Mesendoderm (in vitro differentiated cells): ENCODE measurements at regions not wholly inside any gene's neighbourhood (a gene's known extent, or its start where the extent isn't known, plus 50 kb on each side); places are given as distances from the start of the nearest gene placed in this dataset.

Experiments
- DNase-seq: peaks from one replicate; pipeline ENCODE4 v3.0.0; 2013
- H2AK5ac ChIP-seq: 2 replicates; pipeline ENCODE4 v1.6.1; 2013; ENCODE audit warnings: low read length, inconsistent platforms
- H2BK120ac ChIP-seq: 2 replicates; pipeline ENCODE4 v1.6.1; 2013; ENCODE audit warnings: low read depth, mild to moderate bottlenecking, low read length, moderate library complexity, mixed read lengths
- H2BK15ac ChIP-seq: replicated peaks from 2 replicates; pipeline ENCODE4 v1.6.1; 2013; ENCODE audit warnings: low read depth, mild to moderate bottlenecking, moderate library complexity
- H2BK5ac ChIP-seq: 2 replicates; pipeline ENCODE4 v1.6.1; 2013; ENCODE audit warnings: low read length, inconsistent platforms
- H3K18ac ChIP-seq: 2 replicates; pipeline ENCODE4 v1.6.1; 2013; ENCODE audit warnings: mild to moderate bottlenecking, low read length, mixed read lengths
- H3K23ac ChIP-seq: one replicate; pipeline ENCODE4 v1.6.1; 2013; ENCODE audit warnings: low read length
- H3K27ac ChIP-seq: 2 replicates; pipeline ENCODE4 v1.5.1; 2013; ENCODE audit warnings: low read depth, mild to moderate bottlenecking, inconsistent platforms, low read length, moderate library complexity
- H3K27me3 ChIP-seq: 2 replicates; pipeline ENCODE4 v1.6.1; 2013; ENCODE audit warnings: low read length, control low read depth, mild to moderate bottlenecking, inconsistent platforms; ENCODE audit not compliant: insufficient read depth, poor library complexity
- H3K36me3 ChIP-seq: 2 replicates; pipeline ENCODE4 v1.6.1; 2013; ENCODE audit warnings: low read length, inconsistent platforms; ENCODE audit not compliant: control insufficient read depth, insufficient read depth
- H3K4ac ChIP-seq: one replicate; pipeline ENCODE4 v1.6.1; 2013; ENCODE audit warnings: low read depth, mild to moderate bottlenecking, low read length, moderate library complexity
- H3K4me1 ChIP-seq: 2 replicates; pipeline ENCODE4 v1.6.1; 2013; ENCODE audit warnings: low read depth, low read length, inconsistent platforms; ENCODE audit not compliant: control insufficient read depth
- H3K4me2 ChIP-seq: 2 replicates; pipeline ENCODE4 v1.6.1; 2013; ENCODE audit warnings: low read length
- H3K4me3 ChIP-seq: 2 replicates; pipeline ENCODE4 v1.5.1; 2013; ENCODE audit warnings: mild to moderate bottlenecking, low read length
- H3K56ac ChIP-seq: one replicate; pipeline ENCODE4 v1.6.1; 2013; ENCODE audit warnings: low read length
- H3K79me1 ChIP-seq: 2 replicates; pipeline ENCODE4 v1.6.1; 2013; ENCODE audit warnings: low read length, inconsistent platforms
- H3K79me2 ChIP-seq: 2 replicates; pipeline ENCODE4 v1.6.1; 2013; ENCODE audit warnings: mild to moderate bottlenecking, low read length; ENCODE audit not compliant: control insufficient read depth, insufficient read depth
- H3K9ac ChIP-seq: 2 replicates; pipeline ENCODE4 v1.6.1; 2013; ENCODE audit warnings: low read length, inconsistent platforms
- H4K5ac ChIP-seq: one replicate; pipeline ENCODE4 v1.6.1; 2013; ENCODE audit warnings: low read length
- H4K8ac ChIP-seq: one replicate; pipeline ENCODE4 v1.6.1; 2013; ENCODE audit warnings: low read depth, mild to moderate bottlenecking, control low read depth, low read length, moderate library complexity
- WGBS: extraction: QIAGEN DNeasy Blood & Tissue Kit; methylation state at CpG from one replicate; pipeline ENCODE4 v1.1.7; 2013; ENCODE audit warnings: low lambda C conversion rate, missing lambda C conversion rate; ENCODE audit not compliant: insufficient coverage; ENCODE audit errors: extremely low coverage; 5-methylcytosine and 5-hydroxymethylcytosine counted together

- no peak overlapping the region for H3K4me3 ChIP-seq
- no peak overlapping the region for H2BK5ac ChIP-seq
- H2BK15ac ChIP-seq: no peak overlapping the region
- no peak for DNase-seq
- no peak overlapping the region for H3K23ac ChIP-seq
- no CpG with 5 or more reads among the region's 3 CpGs for WGBS
- no peak overlapping the region for H3K9ac ChIP-seq
- no peaks in the 10 kb centered on the region for H3K79me1 ChIP-seq
- H3K4me1 ChIP-seq: no peaks in the 10 kb centered on the region
- H2AK5ac ChIP-seq: no peak overlapping the region
- no peaks in the 10 kb centered on the region for H3K79me2 ChIP-seq
- H3K4me2 ChIP-seq: no peak overlapping the region
- no peak overlapping the region for H3K27ac ChIP-seq
- H3K27me3 ChIP-seq: no peaks in the 10 kb centered on the region
- H3K56ac ChIP-seq: no peak overlapping the region
- H4K8ac ChIP-seq: no peak overlapping the region
- H3K4ac ChIP-seq: no peak overlapping the region
- no peak overlapping the region for H2BK120ac ChIP-seq
- H3K36me3 ChIP-seq: no peaks in the 10 kb centered on the region
- H4K5ac ChIP-seq: no peak overlapping the region
- H3K18ac ChIP-seq: no peak overlapping the region
Observed at GRCh38 chr7:119711104-119711503, 561.9 kb upstream of the KCND2 start.

- Histone ChIP-seq H3K79me1 (no peaks in the 10 kb centered on the region), H3K4me1 (no peaks in the 10 kb centered on the region), H3K4ac (no peak overlapping the region), H4K8ac (no peak overlapping the region), H3K79me2 (no peaks in the 10 kb centered on the region), H4K5ac (no peak overlapping the region), H3K23ac (no peak overlapping the region), H3K27ac (no peak overlapping the region), H2AK5ac (no peak overlapping the region), H3K18ac (no peak overlapping the region), H3K56ac (no peak overlapping the region), H2BK5ac (no peak overlapping the region), H3K9ac (no peak overlapping the region), H3K27me3 (no peaks in the 10 kb centered on the region), H2BK120ac (no peak overlapping the region), H2BK15ac (no peak overlapping the region), H3K36me3 (no peaks in the 10 kb centered on the region), H3K4me2 (no peak overlapping the region), H3K4me3 (no peak overlapping the region)
- no CpG with 5 or more reads among the region's 4 CpGs for WGBS
- DNase-seq: no peak
Observed at GRCh38 chr7:119712886-119713462, 560.0 kb upstream of the KCND2 start.

- H2BK120ac ChIP-seq: no peak overlapping the region
- no CpG with 5 or more reads among the region's 7 CpGs for WGBS
- no peak overlapping the region for H2BK5ac ChIP-seq
- no peak overlapping the region for H3K4ac ChIP-seq
- H3K79me1 ChIP-seq: no peaks in the 10 kb centered on the region
- no peak overlapping the region for H3K4me3 ChIP-seq
- no peak overlapping the region for H3K23ac ChIP-seq
- H3K36me3 ChIP-seq: no peaks in the 10 kb centered on the region
- H4K8ac ChIP-seq: no peak overlapping the region
- no peak overlapping the region for H3K9ac ChIP-seq
- no peak overlapping the region for H3K4me2 ChIP-seq
- no peak overlapping the region for H4K5ac ChIP-seq
- no peaks in the 10 kb centered on the region for H3K4me1 ChIP-seq
- no peak for DNase-seq
- H3K79me2 ChIP-seq: no peaks in the 10 kb centered on the region
- no peak overlapping the region for H3K18ac ChIP-seq
- H2AK5ac ChIP-seq: no peak overlapping the region
- no peak overlapping the region for H3K56ac ChIP-seq
- no peak overlapping the region for H2BK15ac ChIP-seq
- H3K27me3 ChIP-seq: no peaks in the 10 kb centered on the region
- no peak overlapping the region for H3K27ac ChIP-seq
Observed at GRCh38 chr7:119713606-119714005, 559.4 kb upstream of the KCND2 start.

GRCh38 chr7:119720541-119720940 lies 552.4 kb upstream of the KCND2 start:
- Histone ChIP-seq H3K79me1 (no peaks in the 10 kb centered on the region), H3K27ac (no peak overlapping the region), H3K9ac (no peak overlapping the region), H3K18ac (no peak overlapping the region), H3K23ac (no peak overlapping the region), H3K4me2 (no peak overlapping the region), H2BK120ac (no peak overlapping the region), H2BK5ac (no peak overlapping the region), H2AK5ac (no peak overlapping the region), H2BK15ac (no peak overlapping the region), H3K36me3 (no peaks in the 10 kb centered on the region), H3K79me2 (no peaks in the 10 kb centered on the region), H3K4me3 (no peak overlapping the region), H3K4ac (no peak overlapping the region), H4K5ac (no peak overlapping the region), H3K4me1 (no peaks in the 10 kb centered on the region), H4K8ac (no peak overlapping the region), H3K56ac (no peak overlapping the region), H3K27me3 (no peaks in the 10 kb centered on the region)
- WGBS: no CpG with 5 or more reads among the region's 1 CpG
- peak; percentile 60 for DNase-seq

- Histone ChIP-seq H3K9ac (no peak overlapping the region), H2BK120ac (no peak overlapping the region), H3K27ac (no peak overlapping the region), H2BK15ac (no peak overlapping the region), H3K36me3 (no peaks in the 10 kb centered on the region), H4K8ac (no peak overlapping the region), H3K79me1 (no peaks in the 10 kb centered on the region), H4K5ac (no peak overlapping the region), H3K23ac (no peak overlapping the region), H3K79me2 (no peaks in the 10 kb centered on the region), H2BK5ac (no peak overlapping the region), H3K27me3 (no peaks in the 10 kb centered on the region), H3K56ac (no peak overlapping the region), H2AK5ac (no peak overlapping the region), H3K4me3 (no peak overlapping the region), H3K4me2 (no peak overlapping the region), H3K18ac (no peak overlapping the region), H3K4ac (no peak overlapping the region), H3K4me1 (no peaks in the 10 kb centered on the region)
- WGBS: no CpG with 5 or more reads among the region's 13 CpGs
- no peak for DNase-seq
Observed at GRCh38 chr7:119724041-119724792, 548.8 kb upstream of the KCND2 start.
